HG03108 (cell line): ENCODE measurements at regions not wholly inside any gene's neighbourhood (a gene's known extent, or its start where the extent isn't known, plus 50 kb on each side); places are given as distances from the start of the nearest gene placed in this dataset.
"Not testable (repeated sequence)": the region's sequence is repeated elsewhere in the genome, so short reads cannot be mapped to it uniquely, and the experiment has no call there.

Source experiments
- ATAC-seq: cut with Tn5 transposase; IDR thresholded peaks from one replicate; pipeline ENCODE4 v1.9.1; 2021; ENCODE audit warnings: moderate library complexity; ENCODE audit not compliant: unreplicated experiment

- ATAC-seq: no peak
Observed at GRCh38 chr13:34349091-34349722, 531.3 kb downstream of the RFC3 start.

- ATAC-seq: no peak
Observed at GRCh38 chr13:34350671-34351070, 532.7 kb downstream of the RFC3 start.

DNA sequence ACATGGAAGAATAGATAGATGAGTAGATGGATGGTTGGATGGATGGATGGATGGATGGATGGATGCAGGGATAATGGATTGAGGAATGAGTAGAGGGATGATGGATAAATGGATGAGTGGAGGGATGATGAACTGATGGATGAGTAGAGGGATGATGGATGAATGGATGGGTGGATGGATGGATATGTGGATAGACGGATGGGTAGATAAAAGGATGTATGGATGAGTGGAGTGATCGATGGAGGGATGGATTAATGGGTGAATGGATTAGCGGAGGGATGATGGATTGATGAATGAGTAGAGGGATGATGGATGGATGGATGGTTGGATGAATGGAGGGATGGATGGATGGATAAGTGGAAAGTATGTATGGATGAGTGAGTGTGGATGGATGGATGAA is 533.2 kb downstream of the RFC3 start:
- no peak for ATAC-seq

GRCh38 chr13:34352958-34353357 is 535.0 kb downstream of the RFC3 start:
- ATAC-seq: no peak

- no peak for ATAC-seq
Observed at GRCh38 chr13:34356686-34357434, 538.9 kb downstream of the RFC3 start.

DNA sequence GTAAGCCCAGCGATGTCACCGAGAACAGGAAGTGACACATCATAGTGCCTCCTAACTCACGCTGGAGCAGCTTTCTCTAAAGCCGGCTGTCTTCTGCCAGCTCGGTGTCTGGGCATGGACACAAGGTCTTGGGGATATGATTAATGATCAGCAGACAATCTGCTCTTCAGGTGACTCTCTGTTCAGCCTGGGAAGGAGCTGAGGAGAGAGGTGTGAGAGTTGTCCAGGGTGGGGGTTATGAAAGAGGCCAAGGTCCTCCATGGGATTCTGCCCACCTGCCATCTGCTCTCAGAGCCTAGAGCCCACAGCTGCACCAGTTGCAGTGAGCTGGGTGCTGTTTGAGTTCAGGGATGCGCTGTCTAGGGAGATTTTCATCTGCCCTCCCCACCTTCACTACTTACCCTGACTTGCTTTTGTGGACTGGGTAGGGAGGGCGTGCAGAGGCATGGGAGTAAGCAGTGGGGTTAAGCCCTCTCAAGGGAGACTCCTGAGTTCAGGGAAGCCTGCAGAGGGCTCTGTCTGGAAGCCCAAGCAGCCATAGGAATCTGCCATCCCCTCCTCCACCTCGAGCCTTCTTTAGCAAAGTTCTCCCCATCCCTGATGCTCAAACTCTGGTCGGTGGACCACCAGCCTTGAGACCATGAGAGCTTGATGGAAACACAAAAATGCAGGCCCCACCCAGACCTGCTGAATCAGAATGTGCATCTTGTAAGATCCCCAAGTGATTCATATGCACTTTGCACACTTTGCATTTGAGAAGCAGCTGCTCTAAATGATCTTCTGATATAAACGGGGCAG is 539.7 kb downstream of the RFC3 start:
- ATAC-seq: no peak

GRCh38 chr13:34358811-34359513 is 541.0 kb downstream of the RFC3 start:
- ATAC-seq: no peak

DNA sequence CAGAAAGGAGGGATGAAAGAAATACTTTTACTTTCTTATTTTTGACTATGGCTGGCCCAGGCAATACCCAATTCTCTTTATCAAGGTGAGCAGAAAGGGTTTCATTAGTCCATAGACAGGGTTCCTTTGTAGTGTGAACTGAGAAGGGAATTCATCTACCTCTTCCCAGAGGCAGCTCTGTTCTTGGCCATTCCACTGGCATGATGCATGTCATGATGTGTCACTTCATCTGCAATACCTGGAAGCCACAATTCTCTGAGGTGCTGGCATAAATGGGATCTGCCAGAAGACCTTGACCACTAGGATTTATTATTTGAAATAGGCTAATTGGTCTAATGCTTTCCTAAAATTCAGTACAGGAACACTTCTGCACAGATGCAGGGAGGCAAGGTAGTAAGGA is 542.8 kb downstream of the RFC3 start:
- no peak for ATAC-seq

GRCh38 chr13:34361560-34361959 is 543.6 kb downstream of the RFC3 start:
- no peak for ATAC-seq

GRCh38 chr13:34363266-34363665 is 545.3 kb downstream of the RFC3 start:
- no peak for ATAC-seq

GRCh38 chr13:34364633-34365032 is 546.7 kb downstream of the RFC3 start:
- no peak for ATAC-seq

GRCh38 chr13:34369931-34370330 is 552.0 kb downstream of the RFC3 start:
- ATAC-seq: no peak

GRCh38 chr13:34371108-34371507 is 553.2 kb downstream of the RFC3 start:
- ATAC-seq: no peak

- ATAC-seq: no peak
Observed at GRCh38 chr13:34371645-34372395, 553.9 kb downstream of the RFC3 start.

- no peak for ATAC-seq
Observed at GRCh38 chr13:34372581-34372980, 554.6 kb downstream of the RFC3 start.

GRCh38 chr13:34376483-34376882 is 558.5 kb downstream of the RFC3 start:
- no peak for ATAC-seq

DNA sequence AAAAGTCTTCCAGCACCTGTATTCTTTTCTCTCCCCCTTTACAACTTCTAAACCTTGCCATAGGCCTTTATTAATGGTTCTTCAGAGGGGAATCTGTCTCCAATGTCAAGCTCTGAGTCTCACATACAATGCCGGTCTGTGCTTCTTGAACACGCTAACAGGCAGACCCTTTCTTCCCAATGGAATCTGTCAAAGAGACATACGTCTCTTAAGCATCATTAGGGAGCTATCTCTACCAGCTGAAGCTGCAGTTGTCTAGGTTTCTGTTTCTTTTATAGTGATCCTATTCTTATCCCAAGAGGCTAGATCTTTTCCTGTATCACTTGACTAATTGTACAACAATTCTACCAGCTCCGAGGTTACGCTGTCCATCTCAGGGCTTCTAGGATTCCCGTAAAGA is 560.8 kb upstream of the NBEA start:
- no peak for ATAC-seq

DNA sequence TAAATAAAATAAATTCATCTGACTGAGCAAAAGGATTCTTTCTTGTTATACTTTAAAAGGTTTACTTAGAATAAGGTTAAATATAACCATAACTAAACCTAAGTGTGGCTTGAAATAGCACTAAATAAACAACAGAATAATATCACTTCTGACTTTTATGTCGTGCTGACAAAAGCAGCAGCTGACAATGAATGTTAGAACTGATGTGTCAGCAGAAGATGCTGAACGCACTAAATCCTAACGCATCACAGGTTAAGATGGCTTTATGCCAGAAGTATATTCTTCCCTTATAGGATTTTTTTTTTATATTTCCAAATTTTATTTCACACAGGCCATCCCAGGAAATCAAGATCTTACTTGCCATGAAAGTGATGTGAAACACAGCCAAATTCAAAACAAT is 558.3 kb upstream of the NBEA start:
- ATAC-seq: no peak

DNA sequence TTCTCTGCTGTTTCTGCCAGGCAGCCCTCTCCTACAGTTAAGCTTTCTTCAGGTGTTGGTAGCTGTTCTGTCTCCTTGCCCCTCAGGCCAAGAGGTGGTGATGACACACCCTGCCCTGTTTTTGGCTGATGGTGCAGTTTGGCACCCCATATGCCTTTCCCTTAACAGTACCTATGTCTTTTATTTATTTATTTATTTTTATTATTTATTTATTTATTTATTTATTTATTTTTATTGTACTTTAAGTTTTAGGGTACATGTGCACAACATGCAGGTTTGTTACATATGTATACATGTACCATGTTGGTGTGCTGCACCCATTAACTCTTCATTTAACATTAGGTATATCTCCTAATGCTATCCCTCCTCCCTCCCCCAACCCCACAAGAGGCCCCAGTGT is 555.8 kb upstream of the NBEA start:
- not testable (repeated sequence) for ATAC-seq

DNA sequence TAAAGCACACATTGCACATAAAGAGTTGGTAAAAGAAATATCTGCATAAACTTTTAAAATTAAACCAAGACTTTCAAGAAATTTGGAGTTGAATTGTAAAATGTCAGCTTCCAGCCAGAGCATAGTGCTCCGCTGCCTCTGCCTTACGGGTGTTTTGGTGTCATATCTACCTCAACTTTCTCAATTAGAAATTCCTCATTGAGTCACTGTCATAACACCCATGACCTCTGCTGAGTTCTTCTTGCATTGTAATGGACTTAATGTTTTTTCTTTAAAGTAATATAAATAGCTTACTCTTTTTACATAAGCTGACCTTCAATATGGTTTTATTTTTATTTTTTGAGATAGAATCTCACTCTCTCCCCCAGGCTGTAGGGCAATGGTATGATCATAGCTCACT is 551.0 kb upstream of the NBEA start:
- no peak for ATAC-seq

- no peak for ATAC-seq
Observed at GRCh38 chr13:34401696-34402095, 540.4 kb upstream of the NBEA start.
